NT2/D1 (cell line): ENCODE measurements at regions not wholly inside any gene's neighbourhood (a gene's known extent, or its start where the extent isn't known, plus 50 kb on each side); places are given as distances from the start of the nearest gene placed in this dataset.

Experiments
- SUZ12 ChIP-seq: IDR thresholded peaks from 2 replicates; pipeline ENCODE4 v1.6.1; 2011; ENCODE audit not compliant: insufficient read length, insufficient read depth; ENCODE audit errors: extremely low read depth
- YY1 ChIP-seq: IDR thresholded peaks from 2 replicates; pipeline ENCODE4 v1.6.1; 2011; ENCODE audit not compliant: insufficient read length, insufficient read depth
- ZNF274 ChIP-seq: IDR thresholded peaks from 2 replicates; pipeline ENCODE4 v1.6.1; 2011; ENCODE audit warnings: mild to moderate bottlenecking, low read depth, low read length

DNA sequence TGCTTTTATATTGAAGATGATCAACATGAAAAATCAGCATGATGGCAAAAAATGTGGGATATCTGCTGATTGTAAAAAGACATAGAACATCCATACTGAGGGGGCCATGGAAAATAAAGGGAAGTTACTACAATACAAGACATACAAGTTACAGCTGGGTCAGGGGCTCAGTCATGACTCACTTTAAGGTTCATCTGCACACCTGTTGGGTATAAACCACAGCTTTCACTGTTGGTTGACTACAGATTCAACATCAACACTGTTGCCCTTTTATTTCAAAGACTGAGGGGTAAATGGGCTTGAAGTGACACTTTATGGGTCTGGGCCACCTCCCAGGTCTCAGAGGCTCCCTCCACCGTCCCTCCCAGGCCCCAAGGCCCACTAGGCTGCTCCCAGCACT, 98.1 kb upstream of the IRS2 start:
- TF ChIP-seq ZNF274, result no peak
- TF ChIP-seq YY1, result no peak
- TF ChIP-seq SUZ12, result no peak
